ENCODE measurements at regions not wholly inside any gene's neighbourhood (a gene's known extent, or its start where the extent isn't known, plus 50 kb on each side); places are given as distances from the start of the nearest gene placed in this dataset.

DNA sequence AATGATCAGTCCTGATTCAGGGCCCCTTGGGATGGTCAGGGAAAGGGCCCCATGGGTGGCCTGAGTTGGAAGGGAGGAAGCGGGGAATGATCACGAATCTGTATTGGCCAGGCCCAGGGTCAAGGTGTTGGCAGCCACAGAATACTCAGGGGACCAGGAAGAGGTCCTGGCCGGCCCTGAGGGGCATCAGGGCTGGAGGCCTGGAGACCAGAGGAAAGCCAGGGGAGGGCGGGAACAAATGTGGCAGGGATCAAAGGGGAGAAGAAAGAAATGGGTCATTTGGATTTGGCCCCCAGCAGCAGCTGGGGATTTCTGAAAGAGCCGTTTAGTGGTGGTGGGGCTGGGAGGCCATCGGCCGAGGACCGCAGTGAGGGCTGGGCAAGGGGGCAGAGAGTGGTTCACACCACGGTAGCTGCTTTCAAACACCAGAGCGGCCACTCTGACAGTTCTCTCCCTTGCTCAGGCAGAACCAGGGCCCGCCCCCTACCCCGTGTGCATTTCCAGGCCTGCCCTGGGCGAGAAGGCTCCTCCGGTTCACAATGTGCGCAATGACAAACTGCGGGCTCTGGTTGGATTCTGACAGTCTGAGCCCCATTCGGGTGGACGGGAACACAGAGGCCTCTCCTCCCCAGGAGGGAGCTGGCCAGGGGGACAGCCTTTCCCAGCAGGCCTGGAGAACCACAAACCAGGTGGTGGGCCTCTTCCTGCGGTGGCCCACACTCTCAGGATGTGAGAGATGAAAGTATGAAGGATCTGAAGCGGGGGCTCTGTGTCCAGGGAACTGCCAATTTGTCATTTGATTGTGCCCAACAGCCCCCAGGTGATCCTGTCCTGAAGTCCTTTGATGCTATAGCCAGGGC lies 220.3 kb upstream of the IER5L start:
- in situ Hi-C loops (cut with MboI; ENCODE audit: low sequenced_read_pairs), result no loop called here
- Histone ChIP-seq H3K9me1 (ENCODE audit: insufficient read depth, low read length) (no peaks in the 10 kb centered on the region), H2AK5ac (ENCODE audit: low read depth, low read length) (no peak overlapping the region), H4K20me1 (ENCODE audit: insufficient read depth, low read length) (no peaks in the 10 kb centered on the region), H2BK15ac (ENCODE audit: low read depth, low read length) (no peak overlapping the region), H3K36me3 (ENCODE audit: control insufficient read depth, insufficient read depth, low read length) (no peaks in the 10 kb centered on the region), H2BK20ac (ENCODE audit: low read depth, low read length) (no peak overlapping the region), H3K23ac (ENCODE audit: low read depth, low read length) (no peak overlapping the region), H3K4me1 (ENCODE audit: control insufficient read depth, insufficient read depth, low read length) (peaks cover 6% of the 10 kb centered on the region; the same call in 1 of the 2 replicates), H2AK9ac (replicated peaks; ENCODE audit: low read depth, low read length, poor library complexity) (no peak overlapping the region), H3K4me2 (ENCODE audit: low read depth, low read length) (no peak overlapping the region), H2BK5ac (ENCODE audit: low read depth, low read length, poor library complexity, severe bottlenecking) (no peak overlapping the region), H3K9ac (ENCODE audit: low read depth, low read length) (no peak overlapping the region), H3K18ac (ENCODE audit: low read depth, low read length) (no peak overlapping the region), H3K14ac (replicated peaks; ENCODE audit: low read depth, low read length) (no peak overlapping the region), H3K4me3 (ENCODE audit: insufficient read depth, low read depth, low read length) (no peak overlapping the region), H3K79me1 (ENCODE audit: low read depth in 1 of 2, low read length in 2 of 2) (no peaks in the 10 kb centered on the region), H3K4ac (ENCODE audit: low read depth, low read length) (no peak overlapping the region), H4K5ac (ENCODE audit: low read depth, low read length) (no peak overlapping the region), H2AFZ (replicated peaks; ENCODE audit: low read length, poor library complexity) (no peak overlapping the region), H3K56ac (ENCODE audit: extremely low read depth, insufficient read depth, low read length) (no peak overlapping the region), H4K91ac (ENCODE audit: insufficient read depth, low read depth, low read length) (no peak overlapping the region), H3K27me3 (ENCODE audit: control insufficient read depth, insufficient read depth, low read length) (peaks cover 8% of the 10 kb centered on the region), H4K8ac (ENCODE audit: low read depth in 2 of 2, low read length in 2 of 2) (no peak overlapping the region), H2BK120ac (ENCODE audit: low read depth, low read length) (no peak overlapping the region), H3K27ac (ENCODE audit: insufficient read depth, low read length) (no peak overlapping the region), H3K9me3 (ENCODE audit: control insufficient read depth, insufficient read depth, low read length) (no peaks in the 10 kb centered on the region)
- TF ChIP-seq FOS (IDR thresholded peaks at IDR 0.05; ENCODE audit: low read depth, low read length) (no peak), CEBPB (IDR thresholded peaks at IDR 0.05; ENCODE audit: low read depth, low read length) (no peak), SMC3 (IDR thresholded peaks at IDR 0.05; ENCODE audit: low read depth, low read length) (no peak), MAFK (IDR thresholded peaks at IDR 0.05; ENCODE audit: low read depth, low read length) (no peak), RCOR1 (IDR thresholded peaks at IDR 0.05; ENCODE audit: insufficient replicate concordance, low read length) (no peak), RFX5 (IDR thresholded peaks at IDR 0.05; ENCODE audit: low read depth, low read length) (no peak), MXI1 (IDR thresholded peaks at IDR 0.05; ENCODE audit: borderline replicate concordance, low read depth, low read length) (no peak)
- TF ChIP-seq, protein P1, sequence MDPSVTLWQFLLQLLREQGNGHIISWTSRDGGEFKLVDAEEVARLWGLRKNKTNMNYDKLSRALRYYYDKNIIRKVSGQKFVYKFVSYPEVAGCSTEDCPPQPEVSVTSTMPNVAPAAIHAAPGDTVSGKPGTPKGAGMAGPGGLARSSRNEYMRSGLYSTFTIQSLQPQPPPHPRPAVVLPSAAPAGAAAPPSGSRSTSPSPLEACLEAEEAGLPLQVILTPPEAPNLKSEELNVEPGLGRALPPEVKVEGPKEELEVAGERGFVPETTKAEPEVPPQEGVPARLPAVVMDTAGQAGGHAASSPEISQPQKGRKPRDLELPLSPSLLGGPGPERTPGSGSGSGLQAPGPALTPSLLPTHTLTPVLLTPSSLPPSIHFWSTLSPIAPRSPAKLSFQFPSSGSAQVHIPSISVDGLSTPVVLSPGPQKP (IDR thresholded peaks at IDR 0.05; ENCODE audit: borderline replicate concordance, low read depth, low read length), result no peak
- TF ChIP-seq, protein P2, sequence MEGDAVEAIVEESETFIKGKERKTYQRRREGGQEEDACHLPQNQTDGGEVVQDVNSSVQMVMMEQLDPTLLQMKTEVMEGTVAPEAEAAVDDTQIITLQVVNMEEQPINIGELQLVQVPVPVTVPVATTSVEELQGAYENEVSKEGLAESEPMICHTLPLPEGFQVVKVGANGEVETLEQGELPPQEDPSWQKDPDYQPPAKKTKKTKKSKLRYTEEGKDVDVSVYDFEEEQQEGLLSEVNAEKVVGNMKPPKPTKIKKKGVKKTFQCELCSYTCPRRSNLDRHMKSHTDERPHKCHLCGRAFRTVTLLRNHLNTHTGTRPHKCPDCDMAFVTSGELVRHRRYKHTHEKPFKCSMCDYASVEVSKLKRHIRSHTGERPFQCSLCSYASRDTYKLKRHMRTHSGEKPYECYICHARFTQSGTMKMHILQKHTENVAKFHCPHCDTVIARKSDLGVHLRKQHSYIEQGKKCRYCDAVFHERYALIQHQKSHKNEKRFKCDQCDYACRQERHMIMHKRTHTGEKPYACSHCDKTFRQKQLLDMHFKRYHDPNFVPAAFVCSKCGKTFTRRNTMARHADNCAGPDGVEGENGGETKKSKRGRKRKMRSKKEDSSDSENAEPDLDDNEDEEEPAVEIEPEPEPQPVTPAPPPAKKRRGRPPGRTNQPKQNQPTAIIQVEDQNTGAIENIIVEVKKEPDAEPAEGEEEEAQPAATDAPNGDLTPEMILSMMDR (conservative IDR thresholded peaks at IDR 0.05; ENCODE audit: low read depth, low read length), result no peak
- TF ChIP-seq, protein P3, sequence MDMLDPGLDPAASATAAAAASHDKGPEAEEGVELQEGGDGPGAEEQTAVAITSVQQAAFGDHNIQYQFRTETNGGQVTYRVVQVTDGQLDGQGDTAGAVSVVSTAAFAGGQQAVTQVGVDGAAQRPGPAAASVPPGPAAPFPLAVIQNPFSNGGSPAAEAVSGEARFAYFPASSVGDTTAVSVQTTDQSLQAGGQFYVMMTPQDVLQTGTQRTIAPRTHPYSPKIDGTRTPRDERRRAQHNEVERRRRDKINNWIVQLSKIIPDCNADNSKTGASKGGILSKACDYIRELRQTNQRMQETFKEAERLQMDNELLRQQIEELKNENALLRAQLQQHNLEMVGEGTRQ (IDR thresholded peaks at IDR 0.05; ENCODE audit: low read depth, low read length), result no peak
- no peak for ATAC-seq (ENCODE audit: low read depth)
- CTCF ChIA-PET, result no interaction called here
- intact Hi-C loops (cut with micrococcal nuclease), result no loop called here
- no peak for DNase-seq
- 79% methylated on average over 8 of the region's 20 CpGs; no CpG with 5 or more reads in 1 of the 2 experiments for WGBS, 2 experiments (ENCODE audit: extremely low coverage in 2 of 2, insufficient read length in 1 of 2)
- dilution Hi-C loops (cut with HindIII; ENCODE audit: low sequenced_read_pairs, unreplicated experiment), result no loop called here
- POLR2A ChIA-PET (ENCODE audit: unreplicated experiment), result no interaction called here
- no TSS peak for BruUV-seq (replicated peaks)
